Loucy (cell line): ENCODE measurements at regions not wholly inside any gene's neighbourhood (a gene's known extent, or its start where the extent isn't known, plus 50 kb on each side); places are given as distances from the start of the nearest gene placed in this dataset.
"Not testable (repeated sequence)": the region's sequence is repeated elsewhere in the genome, so short reads cannot be mapped to it uniquely, and the experiment has no call there.

Experiments
- H2AFZ ChIP-seq: fragments of 200-600 bp; sonication (generic); 2 replicates; pipeline ENCODE4 v1.6.0; 2016; ENCODE audit warnings: antibody characterized with exemption, mild to moderate bottlenecking, low read length, moderate library complexity
- H3F3A ChIP-seq: fragments of 200-600 bp; 2 replicates; pipeline ENCODE4 v1.6.0; 2016; ENCODE audit warnings: antibody characterized with exemption, low read depth, mild to moderate bottlenecking
- H3K27me3 ChIP-seq: fragments of 200-600 bp; sonication (generic); 2 replicates; pipeline ENCODE4 v1.6.1; 2014; ENCODE audit warnings: low read length, mild to moderate bottlenecking; ENCODE audit not compliant: insufficient read depth, poor library complexity, severe bottlenecking
- H3K36me3 ChIP-seq: fragments of 200-600 bp; sonication (generic); 2 replicates; pipeline ENCODE4 v1.6.1; 2016; ENCODE audit warnings: low read length; ENCODE audit not compliant: insufficient read depth
- H3K4me1 ChIP-seq: fragments of 200-600 bp; sonication (generic); 2 replicates; pipeline ENCODE4 v1.5.1; 2014; ENCODE audit warnings: low read length, mild to moderate bottlenecking; ENCODE audit not compliant: insufficient read depth, poor library complexity, severe bottlenecking
- H3K4me2 ChIP-seq: fragments of 200-600 bp; sonication (generic); 2 replicates; pipeline ENCODE4 v1.6.0; 2014; ENCODE audit warnings: antibody characterized with exemption, low read length, low read depth, mild to moderate bottlenecking; ENCODE audit not compliant: poor library complexity, severe bottlenecking
- H3K4me3 ChIP-seq: fragments of 200-600 bp; sonication (generic); 2 replicates; pipeline ENCODE4 v1.5.1; 2014; ENCODE audit warnings: low read length, mild to moderate bottlenecking, mixed read lengths; ENCODE audit not compliant: poor library complexity, severe bottlenecking
- H3K79me2 ChIP-seq: fragments of 200-600 bp; sonication (generic); 2 replicates; pipeline ENCODE4 v1.6.1; 2014; ENCODE audit warnings: low read length; ENCODE audit not compliant: insufficient read depth
- H3K9ac ChIP-seq: fragments of 200-600 bp; sonication (generic); 2 replicates; pipeline ENCODE4 v1.6.0; 2014; ENCODE audit warnings: mild to moderate bottlenecking, low read depth, low read length, moderate library complexity; ENCODE audit not compliant: poor library complexity, severe bottlenecking
- H3K9me2 ChIP-seq: fragments of 200-600 bp; sonication (generic); replicated peaks from 2 replicates; pipeline ENCODE4 v1.6.1; 2016; ENCODE audit warnings: low read depth, low read length, mixed read lengths
- H3K9me3 ChIP-seq: fragments of 200-600 bp; sonication (generic); 2 replicates; pipeline ENCODE4 v1.6.1; 2014; ENCODE audit warnings: mild to moderate bottlenecking, antibody characterized with exemption, low read length, low read depth; ENCODE audit not compliant: insufficient read depth
- H4K20me1 ChIP-seq: fragments of 200-600 bp; sonication (generic); 2 replicates; pipeline ENCODE4 v1.6.0; 2014; ENCODE audit warnings: antibody characterized with exemption, low read length, mild to moderate bottlenecking; ENCODE audit not compliant: insufficient read depth, poor library complexity, severe bottlenecking
- CTCF ChIP-seq: fragments of 200-600 bp; sonication (generic); conservative IDR thresholded peaks from 2 replicates; pipeline ENCODE4 v1.5.1; 2014; ENCODE audit warnings: mild to moderate bottlenecking, antibody characterized with exemption, low read length
- EZH2phosphoT487 ChIP-seq: fragments of 200-600 bp; IDR thresholded peaks from 2 replicates; pipeline ENCODE4 v1.6.1; 2018; ENCODE audit warnings: antibody characterized with exemption, mild to moderate bottlenecking, moderate library complexity, borderline replicate concordance

- Histone ChIP-seq H3K9me2 (no peaks in the 10 kb centered on the region), H2AFZ (no peak overlapping the region), H3K4me3 (no peak overlapping the region), H3K79me2 (no peaks in the 10 kb centered on the region), H3F3A (no peaks in the 10 kb centered on the region), H3K9me3 (no peaks in the 10 kb centered on the region), H3K4me1 (no peaks in the 10 kb centered on the region), H4K20me1 (no peaks in the 10 kb centered on the region), H3K36me3 (no peaks in the 10 kb centered on the region), H3K27me3 (no peaks in the 10 kb centered on the region), H3K9ac (no peak overlapping the region), H3K4me2 (no peak overlapping the region)
- no peak for TF ChIP-seq CTCF
- TF ChIP-seq EZH2phosphoT487 = no peak
Measured at GRCh38 chr5:72682561-72682960, 133.9 kb upstream of the TNPO1 start.

GRCh38 chr5:72681781-72682180 is 134.7 kb upstream of the TNPO1 start:
- no peaks in the 10 kb centered on the region for H3K4me1 ChIP-seq
- H3K9ac ChIP-seq = no peak overlapping the region

GRCh38 chr5:72677447-72677846 is 139.0 kb upstream of the TNPO1 start:
- Histone ChIP-seq H3K36me3 (no peaks in the 10 kb centered on the region), H3K4me3 (no peak overlapping the region), H3K27me3 (no peaks in the 10 kb centered on the region), H3K9ac (no peak overlapping the region), H3K79me2 (no peaks in the 10 kb centered on the region), H3K9me3 (no peaks in the 10 kb centered on the region; the same call in 1 of the 2 replicates), H3K4me1 (no peaks in the 10 kb centered on the region), H2AFZ (no peak overlapping the region), H3K4me2 (no peak overlapping the region), H4K20me1 (no peaks in the 10 kb centered on the region), H3K9me2 (no peaks in the 10 kb centered on the region), H3F3A (no peaks in the 10 kb centered on the region)
- TF ChIP-seq CTCF = no peak
- no peak for TF ChIP-seq EZH2phosphoT487

More at GRCh38 chr5:72681781-72682180, 134.7 kb upstream of the TNPO1 start:
- no peaks in the 10 kb centered on the region for H3K36me3 ChIP-seq
- H3K4me2 ChIP-seq = no peak overlapping the region
- no peaks in the 10 kb centered on the region for H3K27me3 ChIP-seq
- H3F3A ChIP-seq = no peaks in the 10 kb centered on the region
- H3K9me2 ChIP-seq = no peaks in the 10 kb centered on the region
- no peak overlapping the region for H3K4me3 ChIP-seq
- H2AFZ ChIP-seq = no peak overlapping the region
- no peaks in the 10 kb centered on the region for H3K79me2 ChIP-seq
- no peaks in the 10 kb centered on the region for H3K9me3 ChIP-seq
- no peak for TF ChIP-seq EZH2phosphoT487
- no peak for TF ChIP-seq CTCF
- H4K20me1 ChIP-seq = no peaks in the 10 kb centered on the region

GRCh38 chr5:72676831-72677230 is 139.6 kb upstream of the TNPO1 start:
- not testable (repeated sequence) for H4K20me1 ChIP-seq, H3K4me2 ChIP-seq, H3K9me3 ChIP-seq, H3K4me3 ChIP-seq, H3K9ac ChIP-seq, H3K36me3 ChIP-seq, H3F3A ChIP-seq, H2AFZ ChIP-seq, H3K4me1 ChIP-seq, H3K27me3 ChIP-seq, H3K9me2 ChIP-seq, H3K79me2 ChIP-seq
